Lung (tissue), 11 donors: ENCODE measurements at regions not wholly inside any gene's neighbourhood (a gene's known extent, or its start where the extent isn't known, plus 50 kb on each side); places are given as distances from the start of the nearest gene placed in this dataset.

Source experiments
- ATAC-seq: fragments of 200-7000 bp; cut with Tn5 transposase; one replicate; pipeline ENCODE4 v1.9.1; 2020; ENCODE audit warnings: moderate number of reproducible peaks; ENCODE audit not compliant: insufficient read depth, low FRiP score
- DNase-seq, 3 donors: peaks; one replicate each; pipeline ENCODE4 v3.0.0-alpha.2; 2013 to 2017
- H3K27ac ChIP-seq, 2 donors: one replicate each; pipeline ENCODE4 v1.5.1; 2013; ENCODE audit warnings: mild to moderate bottlenecking in 2 of 2, moderate library complexity in 2 of 2, control low read depth in 1 of 2, inconsistent platforms in 1 of 2, low read depth in 1 of 2, low read length in 1 of 2
- H3K27me3 ChIP-seq, 3 donors: one replicate each; pipeline ENCODE4 v1.5.1; 2013; ENCODE audit warnings: low read length in 2 of 3; ENCODE audit not compliant: control insufficient read depth in 3 of 3, insufficient read depth in 3 of 3
- H3K36me3 ChIP-seq, 4 donors: one replicate each; pipeline ENCODE4 v1.5.1; 2013; ENCODE audit warnings: low read length in 4 of 4, mild to moderate bottlenecking in 1 of 4, moderate library complexity in 1 of 4; ENCODE audit not compliant: control insufficient read depth in 4 of 4, insufficient read depth in 4 of 4
- H3K4me1 ChIP-seq, 5 donors: one replicate each; pipeline ENCODE4 v1.5.1; 2013; ENCODE audit warnings: low read length in 5 of 5, mild to moderate bottlenecking in 2 of 5, moderate library complexity in 1 of 5; ENCODE audit not compliant: control insufficient read depth in 5 of 5, insufficient read depth in 5 of 5
- H3K4me3 ChIP-seq: one replicate; pipeline ENCODE4 v1.5.1; 2013; ENCODE audit warnings: mild to moderate bottlenecking, control low read depth, moderate library complexity
- H3K9ac ChIP-seq, 2 donors: one replicate each; pipeline ENCODE4 v1.5.1; 2013; ENCODE audit warnings: low read length in 2 of 2, control low read depth in 1 of 2; ENCODE audit not compliant: insufficient read depth in 1 of 2
- H3K9me3 ChIP-seq, 4 donors: one replicate each; pipeline ENCODE4 v1.5.1; 2013; ENCODE audit warnings: low read length in 3 of 4, mild to moderate bottlenecking in 1 of 4, moderate library complexity in 1 of 4; ENCODE audit not compliant: control insufficient read depth in 4 of 4, insufficient read depth in 3 of 4
- WGBS, 2 donors: extraction: QIAGEN DNeasy Blood & Tissue Kit; methylation state at CpG; one replicate each; pipeline ENCODE4 v1.1.7; 2013; 5-methylcytosine and 5-hydroxymethylcytosine counted together
- TF ChIP-seq, protein P1 (sequence below): IDR thresholded peaks from 2 replicates; pipeline ENCODE4 v1.5.1; 2012; ENCODE audit warnings: mild to moderate bottlenecking; ENCODE audit errors: control extremely low read depth, extremely low read depth
- donor health status: control.
- donor health status: control.
- donor health status: Bipolar disorder and iron deficiency.
- donor health status: healthy.
- donor health status: DM: yes; HTN: yes; CAD: no.

DNA sequence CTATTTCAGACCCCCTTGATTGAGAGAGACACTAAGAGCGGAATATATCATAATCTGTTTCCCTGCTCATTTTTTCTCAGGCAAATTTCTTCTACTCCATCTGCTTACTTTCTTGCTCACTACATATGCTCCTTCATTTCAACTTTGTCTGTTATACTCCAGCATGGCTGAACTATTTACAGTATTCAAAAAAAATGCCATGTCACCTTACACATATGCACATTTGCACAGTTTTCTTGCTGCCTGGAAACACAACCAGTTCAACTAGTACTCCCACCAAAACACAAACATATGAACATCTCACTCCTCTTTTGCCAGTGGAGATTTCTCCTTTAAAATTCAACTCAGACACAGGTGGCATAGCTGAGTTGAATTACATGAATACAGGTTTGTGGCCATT, 1142.1 kb upstream of the CADM2 start:
- Histone ChIP-seq H3K4me3 (no peak overlapping the region), H3K27me3 (no peaks in the 10 kb centered on the region), H3K4me1 (no peaks in the 10 kb centered on the region), H3K9ac (no peak overlapping the region), H3K9me3 (peaks cover 0 to 4% (median 0%) of the 10 kb centered on the region in 4 donors), H3K36me3 (no peaks in the 10 kb centered on the region), H3K27ac (no peak overlapping the region)
- ATAC-seq (no peak), DNase-seq (no peak)
- TF ChIP-seq, protein P1, sequence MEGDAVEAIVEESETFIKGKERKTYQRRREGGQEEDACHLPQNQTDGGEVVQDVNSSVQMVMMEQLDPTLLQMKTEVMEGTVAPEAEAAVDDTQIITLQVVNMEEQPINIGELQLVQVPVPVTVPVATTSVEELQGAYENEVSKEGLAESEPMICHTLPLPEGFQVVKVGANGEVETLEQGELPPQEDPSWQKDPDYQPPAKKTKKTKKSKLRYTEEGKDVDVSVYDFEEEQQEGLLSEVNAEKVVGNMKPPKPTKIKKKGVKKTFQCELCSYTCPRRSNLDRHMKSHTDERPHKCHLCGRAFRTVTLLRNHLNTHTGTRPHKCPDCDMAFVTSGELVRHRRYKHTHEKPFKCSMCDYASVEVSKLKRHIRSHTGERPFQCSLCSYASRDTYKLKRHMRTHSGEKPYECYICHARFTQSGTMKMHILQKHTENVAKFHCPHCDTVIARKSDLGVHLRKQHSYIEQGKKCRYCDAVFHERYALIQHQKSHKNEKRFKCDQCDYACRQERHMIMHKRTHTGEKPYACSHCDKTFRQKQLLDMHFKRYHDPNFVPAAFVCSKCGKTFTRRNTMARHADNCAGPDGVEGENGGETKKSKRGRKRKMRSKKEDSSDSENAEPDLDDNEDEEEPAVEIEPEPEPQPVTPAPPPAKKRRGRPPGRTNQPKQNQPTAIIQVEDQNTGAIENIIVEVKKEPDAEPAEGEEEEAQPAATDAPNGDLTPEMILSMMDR, result no peak
- WGBS, 2 donors, result 97 to 98% methylated on average over 1 of the region's 1 CpG

DNA sequence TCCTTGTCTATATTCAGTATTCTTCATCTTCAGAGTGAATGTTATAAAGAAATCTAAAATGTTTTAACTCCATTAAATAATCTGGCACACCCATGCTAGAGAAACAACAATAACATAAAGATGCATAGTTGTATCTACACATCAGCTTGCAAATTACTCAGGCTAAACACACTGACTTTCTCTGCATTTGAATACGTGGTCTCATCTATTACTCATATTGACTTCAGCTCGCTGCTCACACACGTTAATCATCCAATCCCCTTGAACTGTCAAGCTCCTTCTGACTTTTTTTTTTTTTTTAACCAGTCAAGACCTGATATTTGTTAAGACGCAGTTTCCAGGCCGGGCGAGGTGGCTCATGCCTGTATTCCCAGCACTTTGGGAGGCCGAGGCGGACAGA, 1137.3 kb upstream of the CADM2 start:
- Histone ChIP-seq H3K36me3 (no peaks in the 10 kb centered on the region), H3K9ac (no peak overlapping the region), H3K4me1 (no peaks in the 10 kb centered on the region), H3K27ac (no peak overlapping the region), H3K27me3 (no peaks in the 10 kb centered on the region), H3K4me3 (no peak overlapping the region), H3K9me3 (no peaks in the 10 kb centered on the region)
- WGBS, 2 donors, result 84 to 90% methylated on average over 8 of the region's 8 CpGs
- TF ChIP-seq, protein P1, result no peak
- no peak for DNase-seq
- ATAC-seq, result no peak

DNA sequence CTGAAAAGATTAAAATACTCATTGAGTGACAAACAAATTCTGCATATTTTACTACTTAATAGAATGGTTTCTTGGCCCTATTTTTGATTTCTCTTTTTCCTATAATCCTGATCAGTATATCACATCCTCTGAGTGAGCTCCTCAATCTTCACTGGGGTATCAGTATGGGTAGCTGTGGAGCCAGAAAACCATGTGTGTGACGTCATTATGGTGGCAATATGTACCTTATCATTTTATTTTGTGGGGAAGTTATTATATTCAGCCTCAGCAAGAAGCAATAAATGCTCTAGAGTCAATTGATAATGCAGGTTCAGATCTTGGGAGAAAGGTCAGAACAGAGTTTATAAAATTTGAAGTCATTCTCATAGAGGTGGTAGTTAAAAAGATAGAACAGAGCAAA, 1135.7 kb upstream of the CADM2 start:
- Histone ChIP-seq H3K9me3 (no peaks in the 10 kb centered on the region), H3K27ac (no peak overlapping the region), H3K9ac (no peak overlapping the region), H3K4me1 (no peaks in the 10 kb centered on the region), H3K36me3 (no peaks in the 10 kb centered on the region), H3K4me3 (no peak overlapping the region), H3K27me3 (no peaks in the 10 kb centered on the region)
- TF ChIP-seq, protein P1, result no peak
- ATAC-seq, result no peak
- DNase-seq, result no peak
- WGBS, 2 donors, result 39 to 56% methylated on average over 1 of the region's 1 CpG

DNA sequence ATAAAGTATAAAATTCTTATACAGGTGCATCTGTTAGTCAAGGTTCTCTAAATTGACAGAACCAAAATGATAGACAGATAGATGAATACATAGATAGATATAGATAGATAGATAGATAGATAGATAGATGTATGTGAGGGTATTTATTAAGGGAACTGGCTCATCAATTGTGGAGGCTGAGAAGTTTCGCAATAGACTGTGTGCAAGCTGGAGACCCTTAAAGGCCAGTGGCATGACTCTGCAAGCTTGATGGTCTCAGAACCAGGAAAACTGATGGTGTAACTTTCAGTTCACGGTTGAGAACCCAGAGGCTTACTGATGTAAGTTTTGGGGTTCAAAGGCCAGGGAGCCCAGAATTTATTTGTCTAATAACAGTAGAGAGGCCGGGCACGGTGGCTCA, 1123.7 kb upstream of the CADM2 start:
- no peaks in the 10 kb centered on the region for H3K27me3 ChIP-seq
- TF ChIP-seq, protein P1, result no peak
- H3K4me3 ChIP-seq, result no peak overlapping the region
- no peak overlapping the region for H3K9ac ChIP-seq
- H3K27ac ChIP-seq, result no peak overlapping the region
- ATAC-seq, result no peak
- H3K36me3 ChIP-seq, result no peaks in the 10 kb centered on the region
- no peak for DNase-seq
- no peaks in the 10 kb centered on the region for H3K9me3 ChIP-seq
- 89 to 91% methylated on average over 4 of the region's 4 CpGs for WGBS, 2 donors
- no peaks in the 10 kb centered on the region for H3K4me1 ChIP-seq
